Stimulated activated CD4-positive, alpha-beta T cell treated with anti-CD3 and anti-CD28 coated beads, Interleukin-4, amount 100 ng/mL, for 4 hours (primary cell): ENCODE measurements at regions not wholly inside any gene's neighbourhood (a gene's known extent, or its start where the extent isn't known, plus 50 kb on each side); places are given as distances from the start of the nearest gene placed in this dataset.

Experiments
- DNase-seq, 2 experiments: peaks; one replicate each; pipeline ENCODE4 v3.0.0-alpha.2; 2020

DNA sequence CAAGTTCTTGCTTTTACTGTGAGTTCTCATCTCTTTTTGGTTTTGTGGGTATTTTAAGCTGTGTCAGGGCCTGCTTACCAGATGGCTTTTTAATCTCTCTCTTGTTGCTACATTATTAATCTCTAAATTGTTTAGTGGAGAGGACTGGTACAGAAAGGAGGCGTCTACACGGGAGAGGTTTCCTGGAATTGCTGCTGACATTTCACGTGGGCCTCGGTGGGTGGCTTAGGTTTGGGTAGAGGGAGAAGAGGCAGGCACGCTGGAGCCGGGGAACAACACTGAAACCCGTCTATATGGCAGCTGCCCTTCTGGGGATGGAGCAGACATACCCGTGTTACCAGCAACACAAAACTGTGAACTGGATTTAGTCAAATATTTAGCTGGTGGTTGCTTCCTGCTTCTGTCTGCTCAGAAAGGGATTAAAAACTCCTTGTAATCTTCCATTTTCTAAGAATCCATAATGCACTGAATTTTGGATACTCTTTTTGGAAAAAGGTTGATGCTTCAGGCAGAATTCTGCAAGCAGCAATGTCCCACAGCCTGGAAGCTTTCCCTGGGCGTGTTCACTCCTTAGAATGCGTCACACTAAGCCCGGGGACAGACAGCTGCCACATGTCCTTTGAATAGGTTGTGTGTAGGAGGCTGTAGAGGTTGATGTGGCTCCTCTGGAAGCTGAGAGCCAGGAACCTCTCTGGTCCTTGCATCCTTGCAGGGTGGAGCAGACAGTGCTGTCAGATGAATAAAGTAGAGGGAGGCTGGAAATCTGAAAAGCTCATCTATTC, 199.8 kb upstream of the GATB start:
- no peak for DNase-seq

DNA sequence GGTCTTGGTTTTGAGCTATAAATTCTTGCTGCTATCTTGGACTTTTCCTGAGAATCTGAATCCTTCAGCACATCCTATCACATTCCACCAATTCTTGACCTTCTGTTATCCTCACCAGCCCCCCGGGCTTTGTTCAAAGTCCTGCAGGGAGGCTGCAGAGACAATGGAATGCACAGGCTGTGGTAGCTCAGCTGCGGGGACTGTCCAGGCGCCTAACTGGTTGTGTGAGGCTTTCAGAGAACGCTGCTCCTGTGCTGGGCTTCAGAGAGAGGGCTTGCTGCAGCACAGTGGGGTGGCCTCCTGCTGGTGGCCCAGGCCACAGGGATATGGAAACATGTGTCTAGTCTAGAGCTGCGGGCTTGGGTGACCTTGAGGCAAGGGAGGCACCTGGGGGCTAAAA, 196.3 kb upstream of the GATB start:
- DNase-seq: no peak

DNA sequence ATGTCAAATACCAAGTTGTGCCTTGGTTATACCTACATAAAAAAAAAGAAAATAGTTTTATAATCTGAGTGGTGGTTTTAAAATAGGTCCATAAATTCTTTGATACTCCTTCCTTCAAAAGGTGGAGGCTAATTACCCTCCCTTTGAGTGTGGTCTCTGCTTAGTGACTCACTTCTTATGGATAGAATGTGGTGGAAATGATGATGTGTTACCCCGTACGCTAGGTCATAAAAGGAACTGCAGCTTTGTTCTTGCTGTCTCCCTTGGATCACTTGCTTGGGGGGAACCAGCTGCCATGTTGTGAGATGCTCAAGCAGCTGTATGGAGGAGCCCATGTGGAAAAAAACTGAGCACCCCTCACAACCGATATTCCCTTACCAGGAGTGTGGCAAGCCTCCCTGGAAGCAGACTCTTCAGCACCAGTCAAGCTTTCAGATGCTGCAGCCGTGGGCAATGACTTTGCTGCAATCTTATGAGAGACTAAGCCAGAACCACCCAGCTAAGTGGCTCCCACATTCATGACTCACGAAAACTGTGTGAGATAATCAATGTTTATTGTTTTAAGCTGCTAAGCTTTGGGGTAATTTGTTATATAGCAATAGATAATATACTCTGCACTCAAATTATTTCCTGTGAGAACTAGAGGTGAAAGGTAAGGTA, 195.0 kb upstream of the GATB start:
- no peak for DNase-seq

DNA sequence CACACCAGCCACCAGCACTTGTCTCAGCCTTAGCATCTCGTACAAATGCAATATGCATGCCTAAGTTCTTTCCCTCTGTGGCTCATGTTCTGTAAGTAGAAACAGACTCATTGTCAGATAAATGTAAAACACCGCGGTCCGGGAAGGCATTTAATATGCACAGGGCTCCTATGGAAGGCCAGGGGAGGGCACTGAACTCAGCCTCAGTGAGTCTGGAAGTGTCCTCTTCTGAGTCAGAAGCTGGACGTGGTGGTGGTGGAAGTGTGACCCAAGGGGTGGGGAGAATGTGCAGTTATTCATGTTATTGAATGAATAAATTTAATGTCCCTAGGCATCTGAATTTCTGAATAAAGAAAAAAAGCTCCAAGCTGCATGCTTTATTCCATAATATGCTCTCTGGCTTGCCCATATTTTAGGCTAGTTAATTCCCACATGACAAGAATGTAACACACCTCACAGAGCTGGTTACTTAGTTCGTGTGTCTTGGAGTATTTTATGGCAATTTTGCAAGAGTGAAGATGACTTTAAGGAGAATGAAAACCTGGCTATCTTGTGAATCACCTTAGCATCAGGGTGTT, 193.1 kb upstream of the GATB start:
- DNase-seq: no peak

DNA sequence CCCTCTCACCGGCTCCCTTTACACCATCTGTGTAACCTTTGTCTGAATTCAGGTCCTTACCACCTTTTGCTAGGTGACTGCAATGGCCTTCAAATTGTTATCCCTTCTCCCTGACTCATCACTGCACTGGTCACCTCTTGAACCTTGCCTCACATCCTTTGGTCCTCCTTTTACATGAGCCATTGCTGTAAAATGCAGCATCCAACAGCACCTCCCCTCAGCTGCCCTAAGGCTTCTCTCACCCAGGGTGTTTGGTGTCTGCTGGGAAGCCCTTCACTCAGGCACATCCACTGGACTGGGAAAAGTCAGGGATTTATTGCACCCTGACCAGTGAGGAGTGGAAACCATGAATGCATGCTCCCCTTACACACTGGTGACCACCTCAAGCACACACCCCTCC, 192.5 kb upstream of the GATB start:
- no peak for DNase-seq

DNA sequence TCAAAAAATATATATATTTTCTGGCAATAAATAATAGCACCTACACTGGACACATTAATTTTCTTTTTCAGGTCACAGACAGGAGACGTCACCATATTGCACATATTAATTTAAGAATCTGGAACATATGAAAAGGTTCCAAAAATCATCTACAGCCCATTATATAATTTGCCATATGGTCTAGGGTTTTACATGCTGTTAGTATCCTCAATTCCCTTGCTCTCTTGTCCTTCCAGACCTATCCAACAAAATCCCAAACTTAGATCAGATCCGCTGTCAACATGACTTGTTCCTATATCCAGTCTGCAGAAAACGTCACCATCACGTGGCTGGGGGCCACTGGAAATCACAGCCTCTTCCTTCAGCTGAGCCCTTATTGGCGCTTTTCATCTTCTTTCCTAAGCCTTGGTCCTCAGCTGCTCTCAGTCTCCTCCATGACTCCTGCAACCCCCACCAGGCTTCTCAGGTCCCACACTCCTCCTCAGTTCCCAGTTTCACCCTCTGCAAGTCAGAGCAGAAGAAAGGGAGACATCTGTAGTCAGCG, 192.0 kb upstream of the GATB start:
- no peak for DNase-seq

DNA sequence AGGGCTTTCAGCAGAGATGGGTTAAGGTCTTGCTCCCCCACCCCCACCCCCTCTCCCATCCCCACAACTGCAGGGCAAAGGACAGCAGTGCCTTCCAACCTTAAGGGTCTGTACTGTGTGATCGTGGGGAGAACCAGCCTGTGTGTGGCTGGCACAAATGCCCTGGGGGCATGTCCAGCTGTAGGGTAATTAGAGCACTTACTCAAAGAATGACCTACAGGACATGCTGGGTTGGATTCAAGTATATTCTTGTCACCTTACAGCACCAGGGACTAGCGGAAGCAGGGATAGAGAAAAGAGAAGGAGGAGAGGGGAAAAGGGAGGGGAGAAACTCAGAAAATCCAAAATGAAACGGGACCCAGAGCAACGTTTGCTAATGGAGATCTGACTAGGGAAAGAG, 191.3 kb upstream of the GATB start:
- DNase-seq: no peak

DNA sequence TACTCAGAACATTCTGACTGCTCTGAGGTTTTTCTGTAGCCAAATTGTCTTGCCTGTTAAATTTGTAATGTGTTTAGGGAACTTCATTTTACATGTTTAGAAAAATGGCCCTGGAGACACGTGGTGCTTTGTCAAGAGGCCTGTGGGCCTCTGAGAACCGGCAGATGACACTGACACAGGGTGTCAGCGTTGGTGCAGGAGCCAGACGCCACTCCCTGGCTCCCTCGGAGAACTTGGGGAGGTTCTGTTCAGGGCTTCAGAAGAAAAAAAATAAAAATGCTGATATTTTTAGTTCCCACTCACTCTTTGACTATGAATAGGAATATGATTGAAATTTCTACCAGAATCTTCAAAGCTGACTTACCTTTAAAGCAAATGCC, 190.9 kb upstream of the GATB start:
- no peak for DNase-seq

DNA sequence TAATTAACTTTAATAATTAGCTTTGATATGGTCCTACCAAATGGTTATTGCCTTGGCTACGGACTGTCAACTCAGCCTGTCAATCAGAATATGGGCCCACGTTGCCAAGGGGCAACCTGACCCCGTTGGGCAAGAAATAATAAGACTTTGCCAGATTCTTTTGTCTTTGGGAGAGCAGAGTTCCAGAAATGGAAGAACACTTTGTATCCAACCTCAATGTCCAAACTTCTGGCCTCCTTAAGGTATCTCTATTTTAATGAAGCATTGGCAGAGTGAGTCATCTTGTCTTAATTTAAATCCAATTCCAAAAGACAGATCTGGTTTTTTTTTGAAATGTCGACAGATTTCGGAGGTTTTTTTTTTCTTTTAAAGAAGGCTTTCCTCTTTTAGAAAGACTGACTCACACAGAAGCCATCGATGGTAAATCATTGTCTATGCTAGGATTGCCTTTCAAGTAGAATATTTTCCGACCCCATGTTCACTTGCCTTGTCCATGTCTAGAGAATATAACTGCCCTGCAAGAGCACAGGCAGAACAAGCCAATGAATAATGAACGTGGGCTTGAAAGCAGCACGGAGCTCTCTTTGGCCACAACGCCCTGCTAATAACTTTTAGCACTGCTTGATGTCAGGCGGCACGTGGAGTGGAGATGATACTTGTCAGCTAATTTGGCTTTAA, 190.3 kb upstream of the GATB start:
- no peak for DNase-seq

DNA sequence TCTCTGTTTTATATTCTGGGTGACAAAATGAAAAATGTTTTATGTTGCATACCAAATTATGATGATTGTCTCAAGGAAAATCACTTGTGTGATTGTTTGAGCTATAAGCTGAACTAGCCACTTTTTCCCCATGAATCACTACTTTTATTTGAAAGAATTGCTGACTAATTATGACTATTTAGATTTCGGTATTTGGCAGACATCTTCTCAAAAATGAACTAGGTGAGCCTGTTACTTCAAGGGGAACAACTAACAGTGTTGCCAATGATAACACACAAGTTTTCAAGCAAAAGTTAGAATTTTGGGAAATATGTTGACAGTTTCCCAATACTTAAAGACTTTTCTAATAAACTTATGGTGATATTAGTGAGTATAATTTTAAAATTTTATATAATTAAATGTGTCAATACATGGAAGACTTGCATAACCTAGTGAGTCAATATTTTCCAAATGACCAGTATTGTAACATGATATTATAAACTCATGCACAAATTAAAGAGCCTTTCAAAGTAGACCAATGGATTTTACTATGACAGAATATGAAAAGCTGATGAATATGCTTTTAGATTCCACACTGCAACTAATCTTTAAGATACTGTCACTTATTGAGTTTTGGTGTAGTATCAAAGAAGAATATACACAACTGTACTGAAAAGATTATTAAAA, 187.7 kb upstream of the GATB start:
- no peak for DNase-seq

DNA sequence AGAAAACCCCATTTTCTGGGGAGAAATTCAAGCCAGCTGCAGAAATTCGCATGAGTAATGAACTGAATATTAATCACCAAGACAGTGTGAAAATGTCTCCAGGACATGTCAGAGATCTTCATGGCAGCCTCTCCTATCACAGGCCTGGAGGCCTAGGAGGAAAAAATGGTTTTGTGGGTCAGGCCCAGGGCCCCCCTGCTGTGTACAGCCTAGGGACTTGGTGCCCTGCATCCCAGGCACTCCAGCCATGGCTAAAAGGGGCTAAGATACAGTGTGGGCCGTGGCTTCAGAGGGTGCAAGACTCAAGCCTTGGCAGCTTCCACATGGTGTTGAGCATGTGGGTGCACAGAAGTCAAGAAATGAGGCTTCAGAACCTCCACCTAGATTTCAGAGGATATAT, 185.9 kb upstream of the GATB start:
- no peak for DNase-seq

DNA sequence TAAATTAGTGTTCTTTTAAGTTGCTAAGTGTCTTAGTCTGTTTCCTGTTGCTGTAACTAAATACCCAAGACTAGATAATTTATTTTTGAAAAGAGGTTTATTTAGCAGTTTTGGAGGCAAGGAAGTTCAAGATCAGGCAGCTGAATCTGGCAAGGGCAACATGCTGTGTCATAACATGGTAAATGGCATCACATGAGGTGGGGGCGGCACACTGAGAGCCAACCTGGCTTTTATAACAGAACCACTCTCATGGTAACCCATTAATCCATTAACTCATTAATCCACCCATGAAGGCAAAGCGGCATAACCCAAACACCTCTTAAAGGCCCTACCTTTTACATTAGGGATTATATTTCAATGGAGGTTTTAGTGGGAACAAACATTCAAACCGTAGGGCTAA, 182.2 kb upstream of the GATB start:
- DNase-seq: no peak

DNA sequence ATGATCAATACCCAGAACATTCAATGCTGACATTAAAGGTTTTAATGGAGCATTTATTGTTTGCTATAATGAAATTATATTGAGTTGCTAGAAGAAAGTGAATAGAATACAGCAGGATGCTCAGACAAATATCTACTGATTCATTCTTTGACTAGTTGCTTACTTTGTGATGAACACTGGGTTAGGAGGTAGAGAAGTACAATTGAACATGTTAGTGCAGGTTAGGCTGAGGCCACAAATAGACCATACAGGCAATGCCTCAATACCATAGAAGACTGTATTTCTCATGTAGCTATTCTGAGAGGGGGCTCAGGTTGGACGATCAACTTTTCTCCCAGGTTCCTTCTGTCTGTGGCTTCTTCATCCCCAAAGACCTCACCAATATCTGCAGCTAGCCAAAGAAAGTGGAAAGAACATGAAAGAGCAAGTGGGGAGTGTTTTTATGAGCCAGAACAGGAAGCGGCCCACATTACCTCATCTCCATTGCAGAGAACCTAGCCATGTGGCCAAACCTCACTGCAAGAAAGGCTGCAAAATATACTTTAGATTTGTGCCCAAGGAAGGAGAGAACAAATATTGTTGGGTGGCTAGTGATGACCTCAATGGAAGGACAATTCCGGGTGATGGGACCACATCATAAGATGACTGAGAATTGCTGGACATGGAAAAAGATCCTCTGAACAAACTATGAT, 180.3 kb upstream of the GATB start:
- no peak for DNase-seq

DNA sequence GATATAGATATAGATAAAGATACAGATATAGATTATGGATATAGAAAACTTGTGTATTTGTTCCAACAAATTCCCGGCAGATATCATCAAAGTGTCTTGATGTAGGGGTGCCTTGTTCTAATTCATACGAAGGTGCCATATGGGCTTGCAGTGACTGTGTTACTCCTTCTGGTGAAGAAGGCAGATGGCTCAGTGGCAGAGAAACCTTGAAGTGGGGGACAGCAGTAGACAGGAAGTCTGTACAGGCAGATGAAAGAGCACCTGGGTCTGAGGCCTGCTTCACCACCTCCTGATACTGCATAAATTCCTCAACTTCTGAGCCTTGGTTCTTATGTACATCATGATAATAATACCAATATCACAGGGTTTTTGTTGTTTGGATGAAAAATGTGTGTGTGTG, 179.5 kb upstream of the GATB start:
- DNase-seq: no peak

DNA sequence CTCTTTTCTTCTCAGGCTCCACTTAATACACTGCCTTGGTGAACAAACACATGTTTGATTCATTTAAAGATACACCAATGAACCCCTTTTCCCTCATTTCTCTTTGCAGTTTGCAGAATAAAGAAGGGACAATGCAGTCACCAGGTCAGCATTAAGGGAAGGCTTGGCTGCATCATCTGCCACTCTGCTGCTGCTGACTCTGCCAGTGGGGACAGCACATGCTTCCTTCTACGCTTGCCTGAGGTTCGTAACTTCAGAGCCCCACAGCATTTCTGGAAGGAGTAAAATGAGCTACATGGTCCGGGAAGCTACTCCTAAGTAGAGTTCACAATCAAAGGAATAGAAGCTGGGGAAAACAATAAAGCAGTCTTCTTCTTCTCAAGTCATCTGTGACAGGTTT, 178.9 kb upstream of the GATB start:
- DNase-seq: no peak

DNA sequence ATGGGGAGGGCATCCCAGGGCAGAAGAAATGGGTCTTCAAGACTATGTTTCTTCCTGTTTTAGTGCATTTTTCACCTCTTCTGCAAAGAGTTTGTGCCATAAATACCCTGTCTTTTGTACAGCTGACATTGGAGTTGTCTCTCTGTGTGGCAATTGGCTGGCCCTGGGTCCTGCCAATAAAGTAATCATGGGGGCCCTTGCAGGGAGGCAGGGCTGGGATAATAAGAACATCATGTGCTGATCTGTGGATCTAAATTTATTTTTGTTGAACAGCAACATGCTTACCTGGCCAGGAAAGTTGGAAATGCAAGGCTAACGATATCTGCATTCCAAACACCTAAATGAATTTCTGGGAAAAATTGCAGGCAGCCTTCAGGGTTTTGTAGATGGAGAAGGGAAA, 174.6 kb upstream of the GATB start:
- DNase-seq: no peak

DNA sequence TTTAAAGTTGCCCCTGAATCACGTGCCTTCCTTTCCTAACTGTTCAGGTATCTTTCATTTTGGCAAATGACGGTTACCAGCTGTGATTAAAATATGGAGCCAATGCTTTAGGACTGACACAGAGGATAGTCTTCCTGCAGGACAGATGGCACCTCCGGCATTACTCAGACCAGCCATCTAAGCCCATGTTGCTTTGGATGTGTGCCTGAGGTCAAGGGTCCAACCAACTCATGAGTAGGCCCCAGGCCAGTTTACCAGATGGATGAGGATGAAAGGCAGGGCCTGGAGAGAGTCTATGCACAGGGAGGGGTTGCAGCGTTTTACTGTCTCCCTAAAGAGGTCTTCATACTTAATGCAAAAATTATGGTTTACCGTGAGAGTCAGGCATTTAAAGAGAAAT, 174.0 kb upstream of the GATB start:
- no peak for DNase-seq

DNA sequence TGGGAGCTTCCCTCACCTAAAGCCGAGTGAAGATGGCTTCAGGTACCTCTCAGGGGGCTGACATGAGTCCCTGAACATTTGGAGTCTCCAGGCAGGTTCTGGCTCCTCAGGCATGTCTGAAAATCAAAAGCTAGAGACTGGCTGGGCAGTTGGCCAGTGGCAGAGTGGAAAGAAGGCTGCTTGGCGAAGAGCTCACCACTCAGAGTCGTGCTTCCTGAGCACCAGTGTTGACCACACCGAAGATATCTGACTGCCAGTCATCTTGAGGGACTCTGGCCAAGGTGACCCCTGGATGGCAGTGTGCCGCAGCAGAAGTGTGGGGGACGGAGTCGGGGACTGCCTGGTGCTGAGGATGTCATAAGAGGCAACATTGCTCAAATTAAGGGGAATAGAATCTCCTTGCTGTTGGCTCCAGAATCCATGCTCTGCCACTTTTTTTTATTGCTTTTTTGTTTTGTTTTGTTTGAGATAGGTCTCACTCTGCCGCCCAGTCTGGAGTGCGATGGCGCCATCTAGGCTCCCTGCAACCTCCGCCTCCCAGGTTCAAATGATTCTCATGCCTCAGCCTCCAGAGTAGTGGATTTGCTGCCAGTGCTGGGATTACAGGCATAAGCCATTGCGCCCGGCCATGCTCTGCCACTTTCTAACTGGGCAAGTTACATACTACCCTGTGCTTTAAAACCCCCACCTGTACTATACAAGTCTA, 172.5 kb upstream of the GATB start:
- no peak for DNase-seq

DNA sequence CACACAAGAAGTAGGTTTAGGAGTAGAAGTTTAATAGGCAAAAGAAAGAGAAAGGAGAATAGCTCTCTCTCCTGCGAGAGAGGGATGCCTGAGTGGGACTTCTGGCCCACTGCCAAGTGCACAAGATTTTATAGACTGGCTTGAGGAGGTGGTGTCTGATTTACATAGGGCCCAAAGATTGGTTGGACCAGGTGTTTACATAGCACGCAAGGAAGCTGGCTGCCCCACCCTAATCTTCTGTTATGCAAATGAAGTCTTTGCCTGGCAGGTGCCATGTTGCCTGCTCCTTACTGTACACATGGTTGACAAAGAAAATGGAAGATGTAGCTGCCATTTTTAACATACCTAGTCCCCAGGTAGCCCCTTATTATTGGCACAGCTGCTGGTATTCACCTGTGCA, 170.8 kb upstream of the GATB start:
- no peak for DNase-seq

DNA sequence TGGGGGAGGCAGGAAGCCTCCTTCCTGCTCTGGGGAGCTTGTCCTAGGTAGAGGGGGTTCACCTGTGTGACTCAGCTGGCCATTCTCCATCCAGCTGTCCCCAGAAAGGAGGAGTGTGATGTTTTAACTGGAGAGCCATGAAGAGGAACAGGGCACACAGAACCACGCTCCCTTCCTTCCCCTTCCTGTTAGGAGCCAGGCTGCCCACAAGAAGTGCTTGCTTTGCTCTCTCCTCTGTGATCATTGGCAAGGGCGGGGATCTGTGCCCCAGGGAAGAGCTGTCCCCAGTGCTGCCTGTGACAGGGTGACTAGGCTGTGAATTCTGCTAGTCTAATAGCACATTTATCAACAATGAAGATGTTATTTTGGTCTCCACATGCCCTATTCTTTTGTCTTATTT, 169.6 kb upstream of the GATB start:
- no peak for DNase-seq

DNA sequence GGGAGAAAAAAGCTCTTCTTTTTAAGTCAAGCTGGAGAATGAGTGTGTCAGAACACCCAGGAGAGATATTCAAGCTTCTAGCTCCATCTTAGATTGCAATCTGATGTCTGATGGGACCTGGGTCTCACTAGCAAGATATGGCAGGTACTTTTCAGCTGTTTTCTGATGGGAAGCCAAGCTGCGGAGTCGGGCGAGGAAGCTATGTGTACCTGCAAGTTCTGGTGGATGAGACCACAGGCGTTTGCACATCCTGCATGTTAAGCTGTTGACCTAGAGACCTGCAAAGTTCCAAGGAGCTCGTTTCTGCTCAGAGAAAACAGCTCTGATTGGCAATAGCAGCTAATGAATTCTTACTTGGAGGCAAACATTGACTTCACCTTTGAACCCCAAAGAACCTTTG, 167.3 kb upstream of the GATB start:
- no peak for DNase-seq

DNA sequence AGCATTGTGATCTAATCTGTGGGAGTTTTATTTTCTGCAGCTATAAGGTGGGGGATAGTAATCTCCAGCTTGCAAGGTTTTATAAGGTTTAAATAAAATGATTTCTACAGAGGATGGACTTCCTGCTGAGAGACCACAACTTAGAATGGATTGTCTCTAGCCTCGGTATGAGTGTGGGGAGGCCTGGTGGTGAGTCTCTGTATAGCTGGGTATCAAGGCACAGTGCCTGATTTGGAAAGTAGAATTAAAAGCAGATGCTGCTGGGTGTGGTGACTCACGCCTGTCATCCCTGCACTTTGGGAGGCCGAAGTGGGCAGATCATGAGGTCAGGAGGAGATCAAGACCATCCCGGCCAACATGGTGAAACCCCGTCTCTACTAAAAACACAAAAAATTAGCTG, 162.0 kb upstream of the GATB start:
- no peak for DNase-seq
